ENCODE measurements at regions not wholly inside any gene's neighbourhood (a gene's known extent, or its start where the extent isn't known, plus 50 kb on each side); places are given as distances from the start of the nearest gene placed in this dataset.

DNA sequence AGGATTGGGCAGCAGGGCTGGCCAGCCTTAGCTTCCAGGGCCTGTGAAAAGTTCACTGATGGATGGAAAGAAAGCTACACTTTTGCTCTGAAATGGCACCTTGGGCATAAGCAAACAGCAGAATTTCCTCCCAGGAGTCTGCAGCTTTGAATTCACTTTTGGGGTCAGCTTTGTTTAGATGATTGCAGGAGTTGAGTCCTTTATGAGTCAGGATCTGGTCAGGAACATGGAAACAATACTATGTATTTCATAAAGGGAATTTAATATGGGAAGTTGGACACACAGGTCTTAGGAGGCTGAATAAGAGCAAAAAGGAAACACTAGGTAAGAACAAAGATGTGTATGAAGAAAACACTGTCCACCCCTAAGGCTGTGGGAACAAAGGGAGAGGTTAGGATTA lies 345.3 kb downstream of the TSN start:
- no peaks in the 10 kb centered on the region for H3K27me3 ChIP-seq (ENCODE audit: control insufficient read depth in 3 of 3, insufficient read depth in 3 of 3, low read depth in 1 of 3, low read length in 3 of 3)
- no peaks in the 10 kb centered on the region for H3K36me3 ChIP-seq (replicated peaks in 1 of 2; ENCODE audit: control insufficient read depth in 2 of 2, insufficient read depth in 2 of 2, low read length in 2 of 2)
- peaks cover 0 to 17% of the 10 kb centered on the region in 2 donors for H3K4me1 ChIP-seq (ENCODE audit: control insufficient read depth in 2 of 2, insufficient read depth in 1 of 2, low read depth in 1 of 2, low read length in 2 of 2)
- H3K4ac ChIP-seq (ENCODE audit: low read length): no peak overlapping the region
- H3K9me3 ChIP-seq (replicated peaks in 1 of 2; ENCODE audit: control insufficient read depth in 2 of 2, insufficient read depth in 1 of 2, low read depth in 1 of 2, low read length in 2 of 2): no peaks in the 10 kb centered on the region
- no peak for DNase-seq (ENCODE audit: low spot score)
- H2BK12ac ChIP-seq (ENCODE audit: low read length): no peak overlapping the region
- no peak overlapping the region for H3K14ac ChIP-seq (ENCODE audit: low read length)
- no peak overlapping the region for H2BK5ac ChIP-seq (ENCODE audit: low read length)
- H3K18ac ChIP-seq (ENCODE audit: low read length): peak overlapping the region; percentile 57
- no peak overlapping the region for H2AK5ac ChIP-seq (ENCODE audit: low read depth, low read length)
- no peak overlapping the region for H4K8ac ChIP-seq (ENCODE audit: low read depth, low read length)
- H3K4me2 ChIP-seq (ENCODE audit: insufficient read depth, low read length, poor library complexity, severe bottlenecking): no peak overlapping the region
- no peaks in the 10 kb centered on the region for H3K79me1 ChIP-seq (ENCODE audit: low read depth, low read length)
- H2BK120ac ChIP-seq (ENCODE audit: low read depth, low read length): no peak overlapping the region
- no peak overlapping the region for H2AFZ ChIP-seq (ENCODE audit: low read length)
- H3K4me3 ChIP-seq (ENCODE audit: low read length in 2 of 2): no peak overlapping the region
- no peak overlapping the region for H4K91ac ChIP-seq (ENCODE audit: low read depth, low read length, poor library complexity)
- H3K23ac ChIP-seq (ENCODE audit: low read depth, low read length, poor library complexity): no peak overlapping the region
- H2BK15ac ChIP-seq (ENCODE audit: low read length): no peak overlapping the region
- peak overlapping the region; percentile 7 for H3K27ac ChIP-seq (replicated peaks; ENCODE audit: low read length)
- H3K9ac ChIP-seq (ENCODE audit: low read depth, low read length, poor library complexity): no peak overlapping the region

GRCh38 chr2:122101319-122101718 lies 345.9 kb downstream of the TSN start:
- WGBS, 2 donors (ENCODE audit: extremely low coverage in 2 of 2, insufficient read length in 2 of 2, insufficient replicate concordance in 1 of 2): no CpG with 5 or more reads among the region's 5 CpGs
- Histone ChIP-seq H3K23ac (ENCODE audit: low read depth, low read length, poor library complexity) (no peak overlapping the region), H3K4me2 (ENCODE audit: insufficient read depth, low read length, poor library complexity, severe bottlenecking) (no peak overlapping the region), H2AK5ac (ENCODE audit: low read depth, low read length) (no peak overlapping the region), H3K36me3 (replicated peaks in 1 of 2; ENCODE audit: control insufficient read depth in 2 of 2, insufficient read depth in 2 of 2, low read length in 2 of 2) (no peaks in the 10 kb centered on the region), H2AFZ (ENCODE audit: low read length) (no peak overlapping the region), H3K14ac (ENCODE audit: low read length) (no peak overlapping the region), H3K4me3 (ENCODE audit: low read length in 2 of 2) (no peak overlapping the region), H4K91ac (ENCODE audit: low read depth, low read length, poor library complexity) (no peak overlapping the region), H3K9me3 (replicated peaks in 1 of 2; ENCODE audit: control insufficient read depth in 2 of 2, insufficient read depth in 1 of 2, low read depth in 1 of 2, low read length in 2 of 2) (no peaks in the 10 kb centered on the region), H2BK120ac (ENCODE audit: low read depth, low read length) (no peak overlapping the region), H2BK15ac (ENCODE audit: low read length) (no peak overlapping the region), H3K27me3 (ENCODE audit: control insufficient read depth in 3 of 3, insufficient read depth in 3 of 3, low read depth in 1 of 3, low read length in 3 of 3) (no peaks in the 10 kb centered on the region), H3K4me1 (ENCODE audit: control insufficient read depth in 2 of 2, insufficient read depth in 1 of 2, low read depth in 1 of 2, low read length in 2 of 2) (peaks cover 0 to 21% of the 10 kb centered on the region in 2 donors), H3K9ac (ENCODE audit: low read depth, low read length, poor library complexity) (no peak overlapping the region), H3K4ac (ENCODE audit: low read length) (no peak overlapping the region), H3K27ac (replicated peaks; ENCODE audit: low read length) (no peak overlapping the region), H3K79me1 (ENCODE audit: low read depth, low read length) (no peaks in the 10 kb centered on the region), H4K8ac (ENCODE audit: low read depth, low read length) (no peak overlapping the region), H3K18ac (ENCODE audit: low read length) (no peak overlapping the region), H2BK12ac (ENCODE audit: low read length) (no peak overlapping the region), H2BK5ac (ENCODE audit: low read length) (no peak overlapping the region)
- DNase-seq (ENCODE audit: low spot score): no peak

DNA sequence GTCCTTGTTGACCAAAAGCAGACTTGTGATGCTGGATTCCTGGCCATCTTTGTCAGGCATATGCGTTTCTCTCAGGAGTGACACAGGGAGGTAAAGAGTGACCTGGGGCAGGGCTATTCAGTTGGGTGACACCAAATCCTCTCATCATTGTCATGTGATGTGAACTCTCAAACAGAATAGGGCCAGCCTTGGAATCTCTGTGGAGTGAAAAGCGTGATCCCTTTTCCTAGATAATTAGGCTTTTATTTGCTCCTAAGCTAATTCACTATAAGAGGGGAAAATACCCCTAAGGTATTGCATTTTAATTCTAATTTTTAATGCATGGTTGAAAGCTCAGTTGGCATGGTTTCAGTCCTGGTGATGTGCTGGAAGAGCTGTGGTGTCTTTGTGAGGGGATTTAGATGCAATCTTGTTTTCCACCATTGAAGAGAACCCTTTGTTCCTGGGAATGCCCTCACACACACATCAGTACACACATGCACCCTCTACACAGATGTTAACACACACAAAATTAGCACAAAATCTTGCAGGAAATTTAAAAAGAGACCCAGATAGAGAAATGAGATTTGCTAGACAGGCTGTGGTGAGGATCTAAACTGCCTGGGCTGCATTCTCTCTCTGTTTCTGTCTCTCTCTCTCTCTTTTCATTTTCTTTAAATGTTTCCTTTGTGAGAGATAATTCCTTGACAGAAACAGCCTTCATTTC lies 349.9 kb downstream of the TSN start:
- peak; percentile 36 for DNase-seq (ENCODE audit: low spot score)
- Histone ChIP-seq H3K27ac (replicated peaks; ENCODE audit: low read length) (peak overlapping the region; percentile 83), H3K4me1 (ENCODE audit: control insufficient read depth in 2 of 2, insufficient read depth in 1 of 2, low read depth in 1 of 2, low read length in 2 of 2) (peaks cover 0 to 35% of the 10 kb centered on the region in 2 donors), H3K4ac (ENCODE audit: low read length) (no peak overlapping the region), H4K91ac (ENCODE audit: low read depth, low read length, poor library complexity) (no peak overlapping the region), H3K14ac (ENCODE audit: low read length) (no peak overlapping the region), H2BK5ac (ENCODE audit: low read length) (no peak overlapping the region), H3K27me3 (ENCODE audit: control insufficient read depth in 3 of 3, insufficient read depth in 3 of 3, low read depth in 1 of 3, low read length in 3 of 3) (no peaks in the 10 kb centered on the region), H2BK12ac (ENCODE audit: low read length) (no peak overlapping the region), H3K9me3 (replicated peaks in 1 of 2; ENCODE audit: control insufficient read depth in 2 of 2, insufficient read depth in 1 of 2, low read depth in 1 of 2, low read length in 2 of 2) (no peaks in the 10 kb centered on the region), H2AK5ac (ENCODE audit: low read depth, low read length) (no peak overlapping the region), H2BK15ac (ENCODE audit: low read length) (no peak overlapping the region), H3K79me1 (ENCODE audit: low read depth, low read length) (no peaks in the 10 kb centered on the region), H2AFZ (ENCODE audit: low read length) (no peak overlapping the region), H2BK120ac (ENCODE audit: low read depth, low read length) (no peak overlapping the region), H3K4me3 (ENCODE audit: low read length in 2 of 2) (no peak overlapping the region), H3K9ac (ENCODE audit: low read depth, low read length, poor library complexity) (no peak overlapping the region), H3K4me2 (ENCODE audit: insufficient read depth, low read length, poor library complexity, severe bottlenecking) (no peak overlapping the region), H3K18ac (ENCODE audit: low read length) (no peak overlapping the region), H4K8ac (ENCODE audit: low read depth, low read length) (no peak overlapping the region), H3K36me3 (replicated peaks in 1 of 2; ENCODE audit: control insufficient read depth in 2 of 2, insufficient read depth in 2 of 2, low read length in 2 of 2) (no peaks in the 10 kb centered on the region), H3K23ac (ENCODE audit: low read depth, low read length, poor library complexity) (no peak overlapping the region)
- WGBS, 2 donors (ENCODE audit: extremely low coverage in 2 of 2, insufficient read length in 2 of 2, insufficient replicate concordance in 1 of 2): no CpG with 5 or more reads among the region's 2 CpGs

- Histone ChIP-seq H3K4me1 (ENCODE audit: control insufficient read depth in 2 of 2, insufficient read depth in 1 of 2, low read depth in 1 of 2, low read length in 2 of 2) (peaks cover 0 to 30% of the 10 kb centered on the region in 2 donors), H2BK120ac (ENCODE audit: low read depth, low read length) (no peak overlapping the region), H2BK12ac (ENCODE audit: low read length) (no peak overlapping the region), H3K27me3 (ENCODE audit: control insufficient read depth in 3 of 3, insufficient read depth in 3 of 3, low read depth in 1 of 3, low read length in 3 of 3) (no peaks in the 10 kb centered on the region), H3K14ac (ENCODE audit: low read length) (no peak overlapping the region), H2BK5ac (ENCODE audit: low read length) (peak overlapping the region; percentile 18), H4K91ac (ENCODE audit: low read depth, low read length, poor library complexity) (no peak overlapping the region), H3K4me2 (ENCODE audit: insufficient read depth, low read length, poor library complexity, severe bottlenecking) (no peak overlapping the region), H3K9ac (ENCODE audit: low read depth, low read length, poor library complexity) (no peak overlapping the region), H3K23ac (ENCODE audit: low read depth, low read length, poor library complexity) (no peak overlapping the region), H3K4ac (ENCODE audit: low read length) (no peak overlapping the region), H2AK5ac (ENCODE audit: low read depth, low read length) (no peak overlapping the region), H4K8ac (ENCODE audit: low read depth, low read length) (no peak overlapping the region), H3K4me3 (ENCODE audit: low read length in 2 of 2) (no peak overlapping the region), H3K27ac (replicated peaks; ENCODE audit: low read length) (peak overlapping the region; percentile 83), H2BK15ac (ENCODE audit: low read length) (no peak overlapping the region), H3K79me1 (ENCODE audit: low read depth, low read length) (no peaks in the 10 kb centered on the region), H3K9me3 (replicated peaks in 1 of 2; ENCODE audit: control insufficient read depth in 2 of 2, insufficient read depth in 1 of 2, low read depth in 1 of 2, low read length in 2 of 2) (no peaks in the 10 kb centered on the region), H3K36me3 (replicated peaks in 1 of 2; ENCODE audit: control insufficient read depth in 2 of 2, insufficient read depth in 2 of 2, low read length in 2 of 2) (no peaks in the 10 kb centered on the region), H2AFZ (ENCODE audit: low read length) (no peak overlapping the region), H3K18ac (ENCODE audit: low read length) (no peak overlapping the region)
- peak; percentile 15 for DNase-seq (ENCODE audit: low spot score)
- no CpG with 5 or more reads among the region's 3 CpGs for WGBS, 2 donors (ENCODE audit: extremely low coverage in 2 of 2, insufficient read length in 2 of 2, insufficient replicate concordance in 1 of 2)
These were observed 350.4 kb downstream of the TSN start for GRCh38 chr2:122105877-122106206.

Measured in neuronal stem cell (in vitro differentiated cells).